IPS DF 6.9 (cell line): ENCODE measurements at regions not wholly inside any gene's neighbourhood (a gene's known extent, or its start where the extent isn't known, plus 50 kb on each side); places are given as distances from the start of the nearest gene placed in this dataset.
"Not testable (repeated sequence)": the region's sequence is repeated elsewhere in the genome, so short reads cannot be mapped to it uniquely, and the experiment has no call there.

Experiments
- DNase-seq: peaks from one replicate; pipeline ENCODE4 v3.0.0-alpha.2; 2013; ENCODE audit warnings: low read depth, low spot score
- H3K27ac ChIP-seq: one replicate; pipeline ENCODE4 v1.5.1; 2013; ENCODE audit warnings: low read length, control low read depth
- H3K27me3 ChIP-seq: 2 replicates; pipeline ENCODE4 v1.6.1; 2013; ENCODE audit warnings: mild to moderate bottlenecking, low read length; ENCODE audit not compliant: control insufficient read depth, insufficient read depth
- H3K36me3 ChIP-seq: 2 replicates; pipeline ENCODE4 v1.6.1; 2013; ENCODE audit warnings: low read length; ENCODE audit not compliant: control insufficient read depth, insufficient read depth
- H3K4me1 ChIP-seq: 2 replicates; pipeline ENCODE4 v1.6.1; 2013; ENCODE audit warnings: low read length; ENCODE audit not compliant: control insufficient read depth, insufficient read depth
- H3K4me3 ChIP-seq: 2 replicates; pipeline ENCODE4 v1.5.1; 2013; ENCODE audit warnings: mild to moderate bottlenecking, low read length
- H3K9me3 ChIP-seq: 2 replicates; pipeline ENCODE4 v1.6.1; 2013; ENCODE audit warnings: low read length, inconsistent platforms; ENCODE audit not compliant: control insufficient read depth, insufficient read depth
- WGBS: extraction: QIAGEN DNeasy Blood & Tissue Kit; methylation state at CpG from one replicate; pipeline ENCODE4 v1.1.7; 2013; ENCODE audit warnings: mixed read lengths, missing lambda C conversion rate; ENCODE audit not compliant: insufficient read length, insufficient coverage; 5-methylcytosine and 5-hydroxymethylcytosine counted together

DNA sequence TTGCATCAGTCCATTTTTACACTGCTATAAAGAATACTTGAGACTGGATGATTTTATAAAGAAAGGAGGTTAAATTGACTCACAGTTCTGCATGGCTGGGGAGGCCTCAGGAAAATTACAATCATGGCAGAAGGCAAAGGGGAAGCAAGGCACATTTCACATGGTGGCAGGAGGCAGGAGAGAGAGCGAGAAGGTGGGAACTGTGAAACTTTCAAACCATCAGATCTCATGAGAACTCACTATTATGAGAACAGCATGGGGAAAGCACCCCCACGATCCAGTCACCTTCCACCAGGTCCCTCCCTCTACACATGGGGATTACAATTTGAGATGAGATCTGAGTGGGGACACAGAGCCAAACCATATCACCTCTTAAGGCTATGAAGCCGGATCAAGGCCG, 441.0 kb upstream of the CBLB start:
- H3K9me3 ChIP-seq, H3K4me3 ChIP-seq, H3K4me1 ChIP-seq, DNase-seq, H3K27me3 ChIP-seq, H3K27ac ChIP-seq, H3K36me3 ChIP-seq: not testable (repeated sequence)
- no CpG with 5 or more reads among the region's 4 CpGs for WGBS

DNA sequence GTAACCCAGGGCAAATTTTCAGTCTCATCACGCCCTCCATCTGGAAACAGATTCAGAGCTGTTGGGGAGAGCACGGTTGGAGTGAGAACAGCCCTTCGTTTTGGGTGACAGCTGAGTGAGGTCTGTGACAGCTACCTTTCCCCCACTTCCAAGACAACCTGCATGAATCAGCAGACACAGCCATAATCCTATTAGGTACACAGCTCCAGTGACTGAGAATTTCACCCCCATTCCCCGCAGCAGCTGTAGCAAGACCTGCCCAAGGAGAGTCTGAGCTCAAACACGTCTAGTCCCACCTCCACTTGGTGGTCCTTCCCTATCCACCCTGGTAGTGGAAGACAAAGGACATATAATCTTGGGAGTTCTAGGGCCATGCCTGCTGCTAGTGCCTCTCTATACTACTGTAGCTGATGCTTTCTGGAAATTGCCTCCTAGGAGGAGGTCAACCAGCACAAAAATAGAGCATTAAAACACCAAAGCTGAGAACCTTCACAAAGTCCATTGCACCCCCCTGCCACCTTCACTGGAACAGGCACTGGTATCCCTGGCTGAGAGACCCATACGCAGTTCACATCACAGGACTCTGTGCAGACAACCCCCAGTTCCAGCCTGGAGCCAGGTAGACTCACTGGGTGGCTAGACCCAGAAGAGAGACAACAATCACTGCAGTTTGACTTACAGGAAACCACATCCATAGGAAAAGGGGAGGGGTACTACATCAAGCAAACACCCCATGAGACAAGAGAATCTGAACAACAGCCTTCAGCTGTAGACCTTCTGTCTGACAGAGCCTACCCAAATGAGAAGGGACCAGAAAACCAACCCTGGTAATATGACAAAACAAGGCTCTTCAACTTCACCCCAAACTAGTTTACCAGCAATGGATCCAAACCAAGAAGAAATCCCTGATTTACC, 448.6 kb upstream of the CBLB start:
- Histone ChIP-seq H3K27me3 (no peaks in the 10 kb centered on the region), H3K27ac (no peak overlapping the region), H3K36me3 (no peaks in the 10 kb centered on the region), H3K4me3 (no peak overlapping the region), H3K9me3 (no peaks in the 10 kb centered on the region), H3K4me1 (no peaks in the 10 kb centered on the region)
- no CpG with 5 or more reads among the region's 6 CpGs for WGBS
- no peak for DNase-seq

DNA sequence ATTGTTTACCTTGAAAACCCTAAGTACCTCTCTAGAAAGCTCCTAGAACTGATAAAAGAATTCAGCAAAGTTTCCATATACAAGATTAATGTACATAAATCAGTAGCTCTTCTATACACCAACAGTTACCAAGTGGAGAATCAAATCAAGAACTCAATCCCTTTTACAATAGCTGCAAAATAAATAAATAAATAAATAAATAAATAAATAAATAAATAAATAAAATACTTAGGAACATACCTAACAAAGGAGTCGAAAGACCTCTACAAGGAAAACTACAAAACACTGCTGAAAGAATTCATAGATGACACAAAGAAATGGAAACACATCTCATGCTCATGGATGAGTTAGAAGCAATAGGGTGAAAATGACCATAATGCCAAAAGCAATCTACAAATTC, 452.6 kb upstream of the CBLB start:
- DNase-seq, H3K4me3 ChIP-seq, H3K4me1 ChIP-seq, H3K27ac ChIP-seq, H3K9me3 ChIP-seq, H3K27me3 ChIP-seq, H3K36me3 ChIP-seq: not testable (repeated sequence)
- WGBS, result no CpG with 5 or more reads among the region's 1 CpG

DNA sequence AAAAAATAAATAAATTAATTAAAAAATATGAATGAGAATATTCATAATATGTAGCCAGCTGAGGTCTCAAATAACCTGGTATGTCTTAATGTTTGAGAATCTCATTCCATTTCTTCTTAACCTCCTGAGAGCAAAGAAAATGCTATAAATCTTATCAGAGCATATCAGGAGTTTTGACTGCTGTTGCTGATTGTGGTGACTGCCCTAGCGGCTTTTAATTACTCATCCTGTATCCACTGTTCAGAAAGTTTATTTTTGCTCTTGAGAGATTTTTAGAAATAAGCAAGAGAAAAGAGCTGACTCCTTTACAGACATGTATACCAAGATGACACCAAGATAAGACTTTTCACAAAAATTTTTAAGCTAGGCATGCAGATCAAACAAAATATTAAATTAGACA, 454.8 kb upstream of the CBLB start:
- WGBS, result no CpG with 5 or more reads among the region's 1 CpG
- Histone ChIP-seq H3K27ac (no peak overlapping the region), H3K27me3 (no peaks in the 10 kb centered on the region), H3K4me3 (no peak overlapping the region), H3K4me1 (no peaks in the 10 kb centered on the region; the same call in 1 of the 2 replicates), H3K9me3 (no peaks in the 10 kb centered on the region), H3K36me3 (no peaks in the 10 kb centered on the region)
- no peak for DNase-seq

DNA sequence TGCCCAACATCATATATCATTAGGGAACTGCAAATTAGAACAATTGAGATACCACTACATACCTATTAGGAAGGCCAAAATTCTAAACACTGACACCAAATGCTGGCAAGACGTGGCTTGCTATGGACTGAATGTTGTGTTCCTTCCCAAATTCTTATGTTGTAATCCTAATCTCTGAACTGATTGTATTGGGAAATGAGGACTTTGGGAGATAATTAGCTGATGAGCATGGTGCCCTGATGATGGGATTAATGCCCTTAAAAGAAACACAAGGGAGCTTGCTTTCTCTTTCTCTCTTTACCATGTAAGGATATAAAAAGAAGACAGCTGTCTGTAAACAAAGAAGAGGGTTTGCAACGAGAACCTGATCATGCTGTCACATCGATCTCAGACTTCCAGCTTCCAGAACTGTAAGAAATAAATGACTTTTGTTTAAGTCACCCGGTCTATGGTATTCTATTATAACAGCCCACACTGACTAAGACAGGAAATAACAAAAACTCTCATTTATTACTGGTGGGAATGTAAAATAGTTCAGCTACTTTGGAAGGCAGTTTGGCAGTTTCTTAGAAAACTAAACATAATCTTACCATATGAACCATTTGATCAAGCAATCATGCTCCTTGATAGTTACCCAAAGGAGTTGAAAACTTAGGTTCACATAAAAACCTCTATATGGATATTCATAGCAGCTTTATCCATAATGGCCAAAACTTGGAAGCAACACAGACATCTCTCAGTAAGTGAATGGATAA, 458.3 kb upstream of the CBLB start:
- WGBS, result no CpG with 5 or more reads among the region's 4 CpGs

DNA sequence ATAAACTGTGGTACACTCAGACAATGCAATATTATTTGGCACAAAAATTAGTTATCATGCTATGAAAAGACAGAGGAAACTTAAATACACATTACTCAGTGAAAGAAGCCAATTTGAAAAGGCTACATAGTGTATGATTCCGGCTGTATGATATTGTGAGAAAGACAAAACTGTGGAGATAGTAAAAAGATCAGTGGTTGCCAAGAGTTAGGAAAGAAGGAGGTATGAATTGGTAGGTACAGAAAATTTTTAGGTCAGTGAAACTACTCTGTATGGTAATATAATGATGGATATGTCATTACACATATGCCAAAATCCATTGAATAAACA, 458.8 kb upstream of the CBLB start:
- Histone ChIP-seq H3K27ac (no peak overlapping the region), H3K9me3 (no peaks in the 10 kb centered on the region), H3K4me1 (no peaks in the 10 kb centered on the region; the same call in 1 of the 2 replicates), H3K36me3 (no peaks in the 10 kb centered on the region), H3K27me3 (no peaks in the 10 kb centered on the region), H3K4me3 (no peak overlapping the region)
- DNase-seq, result no peak
- WGBS, result no CpG with 5 or more reads among the region's 1 CpG

More for the DNA sequence above, 458.3 kb upstream of the CBLB start:
- Histone ChIP-seq H3K4me1 (no peaks in the 10 kb centered on the region; the same call in 1 of the 2 replicates), H3K36me3 (no peaks in the 10 kb centered on the region), H3K9me3 (no peaks in the 10 kb centered on the region), H3K27ac (no peak overlapping the region), H3K4me3 (no peak overlapping the region), H3K27me3 (no peaks in the 10 kb centered on the region)
- DNase-seq, result no peak

DNA sequence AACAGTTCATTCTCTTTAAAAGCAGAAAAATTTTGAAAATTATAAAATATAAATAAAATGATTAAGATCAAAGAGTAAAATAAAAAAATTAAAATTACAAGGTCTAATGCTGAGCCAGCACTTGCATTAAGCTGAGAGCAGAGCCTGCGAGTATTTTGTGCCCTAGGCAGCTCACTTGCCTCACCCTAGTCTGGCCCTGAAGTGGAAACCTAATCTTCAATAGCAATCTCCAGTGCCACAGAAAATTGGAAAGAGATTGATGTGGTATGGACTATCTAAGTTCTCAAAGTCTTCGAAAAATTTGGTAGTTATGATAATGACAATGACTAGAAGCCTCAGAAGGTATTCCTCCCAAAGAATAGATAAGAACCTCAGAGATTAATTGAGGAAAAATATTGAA, 459.4 kb upstream of the CBLB start:
- Histone ChIP-seq H3K27me3 (no peaks in the 10 kb centered on the region), H3K9me3 (no peaks in the 10 kb centered on the region), H3K4me3 (no peak overlapping the region), H3K27ac (no peak overlapping the region), H3K36me3 (no peaks in the 10 kb centered on the region), H3K4me1 (no peaks in the 10 kb centered on the region; the same call in 1 of the 2 replicates)
- DNase-seq, result no peak
- WGBS, result no CpG with 5 or more reads among the region's 2 CpGs

DNA sequence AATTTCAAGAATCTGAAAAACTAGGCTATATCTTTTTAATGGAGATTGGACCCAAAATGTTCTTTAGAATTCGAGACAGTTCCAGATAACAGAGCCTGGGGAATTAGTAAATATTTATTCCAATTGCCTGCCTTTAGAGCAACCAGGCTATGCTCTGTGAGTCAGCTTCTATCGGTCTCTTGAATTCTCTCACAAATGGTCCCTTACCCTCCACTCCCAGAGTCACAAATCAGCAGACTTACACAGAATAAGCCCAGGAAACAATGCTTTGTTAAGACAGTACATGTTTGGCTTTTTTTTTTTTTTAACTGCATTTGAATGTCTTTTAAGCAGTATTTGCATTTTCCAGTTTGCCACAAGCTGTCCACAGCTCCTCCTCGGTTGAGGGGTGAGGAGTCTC, 460.7 kb upstream of the CBLB start:
- H3K4me3 ChIP-seq, result no peak overlapping the region
- WGBS, result no CpG with 5 or more reads among the region's 3 CpGs
- H3K27ac ChIP-seq, result no peak overlapping the region
- H3K4me1 ChIP-seq, result no peaks in the 10 kb centered on the region; the same call in 1 of the 2 replicates
- no peak for DNase-seq
- H3K27me3 ChIP-seq, result no peaks in the 10 kb centered on the region
- no peaks in the 10 kb centered on the region for H3K36me3 ChIP-seq
- no peaks in the 10 kb centered on the region for H3K9me3 ChIP-seq

DNA sequence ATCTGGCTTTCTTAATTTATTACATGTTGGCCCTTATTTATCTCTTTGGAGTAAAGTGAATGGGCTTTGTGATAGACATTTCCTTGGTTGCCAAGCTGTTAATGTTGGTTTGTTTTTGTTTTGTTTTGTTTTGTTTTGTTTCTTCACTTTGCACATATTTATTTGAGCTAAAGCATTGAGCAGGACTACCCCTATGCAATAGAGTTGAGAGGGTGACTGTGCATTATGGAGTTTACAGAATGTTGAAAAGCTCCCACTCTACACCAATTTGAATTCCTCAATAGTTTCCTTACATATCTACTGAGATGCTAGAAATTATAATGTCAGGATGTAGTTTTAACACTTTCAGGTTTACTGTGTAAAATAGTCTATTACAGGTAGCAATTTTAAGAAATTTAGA, 462.8 kb upstream of the CBLB start:
- no peaks in the 10 kb centered on the region for H3K36me3 ChIP-seq
- no peaks in the 10 kb centered on the region for H3K9me3 ChIP-seq
- DNase-seq, result no peak
- no peak overlapping the region for H3K27ac ChIP-seq
- no peaks in the 10 kb centered on the region; the same call in 1 of the 2 replicates for H3K4me1 ChIP-seq
- no peaks in the 10 kb centered on the region for H3K27me3 ChIP-seq
- no peak overlapping the region for H3K4me3 ChIP-seq

DNA sequence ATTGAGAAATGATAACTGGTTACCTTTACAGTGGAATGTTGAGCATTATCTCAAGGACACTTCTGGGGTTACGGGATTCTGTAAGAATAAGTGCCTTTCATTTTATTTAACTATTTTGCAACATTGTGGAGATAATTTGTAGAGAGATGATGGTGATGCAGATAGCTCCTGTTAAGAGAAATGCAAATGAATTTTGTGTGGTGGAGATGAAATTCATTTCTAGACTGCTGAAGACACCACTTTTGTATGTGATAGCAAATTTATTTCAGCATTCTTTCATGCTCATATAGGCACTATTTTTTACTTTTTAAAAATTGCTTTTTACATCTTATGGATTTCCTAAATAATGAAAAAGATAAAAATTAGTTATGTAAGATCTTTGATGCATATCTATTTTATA, 463.3 kb upstream of the CBLB start:
- no CpG with 5 or more reads among the region's 1 CpG for WGBS
- no peak overlapping the region for H3K4me3 ChIP-seq
- no peaks in the 10 kb centered on the region for H3K27me3 ChIP-seq
- no peaks in the 10 kb centered on the region for H3K4me1 ChIP-seq
- no peaks in the 10 kb centered on the region for H3K36me3 ChIP-seq
- H3K9me3 ChIP-seq, result no peaks in the 10 kb centered on the region
- DNase-seq, result no peak
- H3K27ac ChIP-seq, result no peak overlapping the region
